NCI-H748 treated with DMSO at 0.1 percent for 48 hours (cell line): ENCODE measurements at regions not wholly inside any gene's neighbourhood (a gene's known extent, or its start where the extent isn't known, plus 50 kb on each side); places are given as distances from the start of the nearest gene placed in this dataset.
"Not testable (repeated sequence)": the region's sequence is repeated elsewhere in the genome, so short reads cannot be mapped to it uniquely, and the experiment has no call there.

ENCODE experiments used
- DNase-seq: peaks from one replicate; lab custom pipeline; 2025; lab: John Stamatoyannopoulos, UW

- DNase-seq = no peak
These were observed 143.4 kb upstream of the ADO start for GRCh38 chr10:62661143-62661542.

GRCh38 chr10:62662486-62662885 lies 142.0 kb upstream of the ADO start:
- no peak for DNase-seq

GRCh38 chr10:62665771-62666170 lies 138.7 kb upstream of the ADO start:
- peak; percentile 3 for DNase-seq

- DNase-seq = no peak
These were observed 138.2 kb upstream of the ADO start for GRCh38 chr10:62666275-62666674.

GRCh38 chr10:62669341-62669740 lies 135.2 kb upstream of the ADO start:
- DNase-seq = no peak

- no peak for DNase-seq
These were observed 133.4 kb upstream of the ADO start for GRCh38 chr10:62671104-62671503.

- DNase-seq = no peak
These were observed 123.1 kb upstream of the ADO start for GRCh38 chr10:62681211-62681940.

GRCh38 chr10:62684911-62685310 lies 119.6 kb upstream of the ADO start:
- no peak for DNase-seq

- DNase-seq = no peak
These were observed 117.2 kb upstream of the ADO start for GRCh38 chr10:62687230-62687748.

GRCh38 chr10:62688971-62689700 lies 115.4 kb upstream of the ADO start:
- no peak for DNase-seq

GRCh38 chr10:62689712-62690111 lies 114.8 kb upstream of the ADO start:
- DNase-seq = no peak

GRCh38 chr10:62690703-62691102 lies 113.8 kb upstream of the ADO start:
- no peak for DNase-seq

GRCh38 chr10:62691336-62691735 lies 113.2 kb upstream of the ADO start:
- no peak for DNase-seq

- no peak for DNase-seq
These were observed 112.4 kb upstream of the ADO start for GRCh38 chr10:62692085-62692484.

- DNase-seq = no peak
These were observed 111.2 kb upstream of the ADO start for GRCh38 chr10:62693306-62693705.

GRCh38 chr10:62694537-62695126 lies 109.9 kb upstream of the ADO start:
- DNase-seq = no peak

- no peak for DNase-seq
These were observed 107.7 kb upstream of the ADO start for GRCh38 chr10:62696798-62697197.

- no peak for DNase-seq
These were observed 105.4 kb upstream of the ADO start for GRCh38 chr10:62699148-62699547.

GRCh38 chr10:62704121-62704520 lies 100.4 kb upstream of the ADO start:
- not testable (repeated sequence) for DNase-seq

GRCh38 chr10:62705789-62706188 lies 98.7 kb upstream of the ADO start:
- DNase-seq = no peak

- DNase-seq = no peak
These were observed 96.7 kb upstream of the ADO start for GRCh38 chr10:62707810-62708209.

GRCh38 chr10:62708569-62708968 lies 96.0 kb upstream of the ADO start:
- no peak for DNase-seq

GRCh38 chr10:62709200-62709599 lies 95.3 kb upstream of the ADO start:
- no peak for DNase-seq
